GM10248 (cell line): ENCODE measurements at regions not wholly inside any gene's neighbourhood (a gene's known extent, or its start where the extent isn't known, plus 50 kb on each side); places are given as distances from the start of the nearest gene placed in this dataset.

Experiments
- CTCF ChIA-PET: fragments of 300-600 bp; sonication (Branson Sonifier 250); formaldehyde crosslinking; extraction: SDS; loops from one replicate; lab custom pipeline; 2021; ENCODE audit warnings: antibody characterized with exemption; lab: Yijun Ruan, JAX
- POLR2A ChIA-PET: fragments of 350-650 bp; sonication (Branson Sonifier 250); formaldehyde crosslinking; extraction: SDS; loops from one replicate; lab custom pipeline; 2020; ENCODE audit warnings: antibody characterized with exemption; lab: Yijun Ruan, JAX
- DNase-seq: peaks from one replicate; pipeline ENCODE4 v3.0.0; 2012; ENCODE audit errors: extremely low spot score
- TF ChIP-seq, protein P1 (sequence below): IDR thresholded peaks from 2 replicates; pipeline ENCODE4 v1.5.1; 2012; ENCODE audit warnings: mild to moderate bottlenecking, low read depth; ENCODE audit errors: extremely low read depth, missing control alignments, control extremely low read depth

DNA sequence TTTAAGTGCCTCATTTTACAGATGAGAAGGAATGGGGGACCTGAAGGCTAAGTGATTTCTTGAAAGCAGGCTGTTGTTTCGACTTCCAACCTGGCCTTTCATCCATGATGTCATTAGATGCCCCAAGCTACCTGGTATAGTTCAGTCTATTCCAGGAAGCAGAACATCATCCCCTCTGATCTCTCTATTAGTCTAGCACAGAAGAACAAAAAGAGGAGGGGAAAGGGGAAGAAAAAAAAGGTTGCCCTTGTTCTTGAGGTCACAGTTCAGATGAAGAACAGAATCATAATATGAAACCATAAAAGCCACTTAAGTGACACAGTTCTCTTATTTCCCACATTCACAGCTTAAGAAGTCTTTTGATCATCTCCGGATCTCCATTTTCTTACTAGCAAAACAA, 386.2 kb upstream of the HNRNPA3 start:
- ChIA-PET CTCF (interaction anchor here (1.4 to 6.4 kb wide), 2 partner anchors 11 to 13 kb away, joined by 5 to 38 read pairs; no protein-coding TSS in a partner anchor), POLR2A (no interaction called here)
- TF ChIP-seq, protein P1, sequence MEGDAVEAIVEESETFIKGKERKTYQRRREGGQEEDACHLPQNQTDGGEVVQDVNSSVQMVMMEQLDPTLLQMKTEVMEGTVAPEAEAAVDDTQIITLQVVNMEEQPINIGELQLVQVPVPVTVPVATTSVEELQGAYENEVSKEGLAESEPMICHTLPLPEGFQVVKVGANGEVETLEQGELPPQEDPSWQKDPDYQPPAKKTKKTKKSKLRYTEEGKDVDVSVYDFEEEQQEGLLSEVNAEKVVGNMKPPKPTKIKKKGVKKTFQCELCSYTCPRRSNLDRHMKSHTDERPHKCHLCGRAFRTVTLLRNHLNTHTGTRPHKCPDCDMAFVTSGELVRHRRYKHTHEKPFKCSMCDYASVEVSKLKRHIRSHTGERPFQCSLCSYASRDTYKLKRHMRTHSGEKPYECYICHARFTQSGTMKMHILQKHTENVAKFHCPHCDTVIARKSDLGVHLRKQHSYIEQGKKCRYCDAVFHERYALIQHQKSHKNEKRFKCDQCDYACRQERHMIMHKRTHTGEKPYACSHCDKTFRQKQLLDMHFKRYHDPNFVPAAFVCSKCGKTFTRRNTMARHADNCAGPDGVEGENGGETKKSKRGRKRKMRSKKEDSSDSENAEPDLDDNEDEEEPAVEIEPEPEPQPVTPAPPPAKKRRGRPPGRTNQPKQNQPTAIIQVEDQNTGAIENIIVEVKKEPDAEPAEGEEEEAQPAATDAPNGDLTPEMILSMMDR = no peak
- no peak for DNase-seq

DNA sequence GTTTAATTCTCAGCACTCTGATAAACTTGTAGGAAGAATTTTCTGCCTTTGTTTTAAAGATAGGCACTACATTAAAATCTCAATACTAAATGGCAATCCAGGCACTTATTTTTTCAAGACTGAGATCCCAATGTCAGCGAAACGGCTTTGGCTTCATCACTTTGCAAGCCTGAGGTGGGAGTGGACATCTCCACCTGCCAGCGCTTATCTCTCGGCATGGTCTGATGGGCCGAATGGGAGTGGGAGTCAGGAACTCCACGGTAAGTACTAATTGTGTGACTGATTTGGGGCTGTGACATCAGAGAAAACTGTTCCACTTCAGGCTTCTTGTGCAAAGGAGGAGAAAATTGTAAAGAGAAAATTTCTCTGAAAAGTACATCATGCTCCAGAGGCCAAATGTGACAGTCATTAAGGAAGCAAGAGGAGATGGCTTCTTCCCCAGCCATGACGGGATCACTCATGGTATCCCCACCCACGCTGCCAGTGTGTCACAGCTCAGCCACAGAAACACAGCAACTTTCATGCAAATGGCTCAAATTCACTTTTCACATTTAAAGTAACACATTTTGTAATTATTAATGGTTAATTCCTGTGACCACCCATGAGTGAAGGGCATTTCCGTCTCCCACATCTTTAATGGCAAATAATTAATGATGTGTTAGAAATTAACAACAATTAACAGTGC, 385.5 kb upstream of the HNRNPA3 start:
- CTCF ChIA-PET = interaction anchor here (1.3 to 6.4 kb wide), 2 partner anchors 10 to 14 kb away, joined by 6 to 38 read pairs; no protein-coding TSS in a partner anchor

DNA sequence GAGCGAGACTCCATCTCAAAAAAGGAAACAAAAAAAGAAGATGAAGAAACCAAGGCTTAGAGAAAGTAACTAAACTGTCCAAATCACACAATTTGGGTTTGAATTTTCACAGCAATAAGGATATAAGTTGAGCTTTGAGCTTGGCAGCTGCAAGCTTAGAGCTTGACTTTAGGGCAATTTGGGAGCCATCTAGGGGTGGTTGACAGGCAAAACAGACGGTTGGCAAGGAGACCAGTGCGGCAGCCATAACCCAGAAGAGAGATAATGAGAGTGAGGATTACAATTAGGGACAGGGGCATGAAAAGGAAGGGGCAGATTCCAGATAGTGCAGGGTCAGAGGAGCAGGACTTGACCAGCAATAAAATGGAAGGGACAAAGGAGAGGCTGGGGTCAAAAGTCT, 382.2 kb upstream of the HNRNPA3 start:
- POLR2A ChIA-PET = no interaction called here
- CTCF ChIA-PET = interaction anchor here (0.8 to 3.3 kb wide), 5 partner anchors 8 to 147 kb away, joined by 3 to 10 read pairs (median 4); no protein-coding TSS in a partner anchor
- TF ChIP-seq, protein P1 = no peak
- DNase-seq = no peak

More for the DNA sequence above, 385.5 kb upstream of the HNRNPA3 start:
- DNase-seq = no peak
- POLR2A ChIA-PET = no interaction called here
- TF ChIP-seq, protein P1 = no peak

DNA sequence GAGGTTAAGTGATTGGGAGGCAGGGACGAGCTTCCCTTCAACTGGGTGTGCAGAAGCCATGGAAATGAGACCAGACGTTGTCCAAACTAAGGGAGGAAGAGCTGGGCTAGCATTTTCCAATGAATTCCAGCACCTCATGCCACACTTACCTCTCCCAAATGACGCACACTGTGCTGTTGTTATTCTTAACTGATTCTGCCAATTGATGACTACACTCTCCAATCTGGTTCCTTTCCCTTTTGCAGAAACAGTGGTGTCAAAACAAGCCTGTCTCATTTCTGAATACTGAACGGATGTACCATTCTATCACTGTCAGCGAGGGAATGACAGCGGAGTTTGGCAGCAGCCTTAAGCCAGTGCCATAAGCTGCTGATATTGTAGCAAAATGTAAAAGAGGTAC, 380.5 kb upstream of the HNRNPA3 start:
- TF ChIP-seq, protein P1 = no peak
- ChIA-PET CTCF (interaction anchor here (1.0 to 3.3 kb wide), 3 partner anchors 18 to 317 kb away, joined by 3 to 10 read pairs (median 8); no protein-coding TSS in a partner anchor), POLR2A (no interaction called here)
- no peak for DNase-seq

DNA sequence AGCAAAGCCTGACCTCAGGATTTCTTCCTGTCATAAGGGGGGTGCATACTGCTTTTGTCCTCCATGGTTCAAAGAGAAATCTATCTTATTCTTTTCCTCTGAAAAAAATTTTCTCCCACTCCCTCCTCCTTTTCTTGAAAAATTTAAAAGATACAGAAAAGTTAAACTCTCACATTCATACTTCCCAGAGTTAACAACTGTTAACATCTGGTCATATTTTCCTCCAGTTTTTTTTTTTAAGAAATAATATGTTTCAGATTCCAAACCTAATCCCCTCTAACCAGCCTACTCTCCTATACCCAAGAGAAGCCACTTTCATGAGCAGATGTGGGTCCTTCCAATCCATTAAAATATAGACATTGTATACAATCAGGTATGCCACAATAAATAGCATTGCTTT, 378.9 kb upstream of the HNRNPA3 start:
- TF ChIP-seq, protein P1 = no peak
- POLR2A ChIA-PET = no interaction called here
- DNase-seq = no peak
- CTCF ChIA-PET = no interaction called here

DNA sequence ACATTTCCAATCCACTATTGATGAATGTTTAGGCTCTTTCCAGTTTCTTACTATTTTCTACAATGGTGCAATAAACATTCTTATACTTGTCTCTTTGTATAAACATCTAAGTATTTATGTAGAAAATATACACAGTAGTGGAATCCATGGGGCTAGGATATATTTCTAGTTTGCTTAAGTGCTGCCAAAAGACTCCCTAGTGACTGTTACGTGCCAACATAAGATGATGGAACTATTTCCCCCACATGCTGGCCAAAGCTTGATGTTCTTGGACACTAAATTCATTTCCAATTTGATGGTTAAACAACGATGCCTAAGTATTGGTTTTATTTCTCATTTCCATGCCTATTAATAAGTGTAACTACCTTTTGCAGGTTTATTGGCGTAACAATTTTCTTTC, 378.4 kb upstream of the HNRNPA3 start:
- DNase-seq = no peak
- POLR2A ChIA-PET = no interaction called here
- CTCF ChIA-PET = no interaction called here
- TF ChIP-seq, protein P1 = no peak
